ENCODE measurements at regions not wholly inside any gene's neighbourhood (a gene's known extent, or its start where the extent isn't known, plus 50 kb on each side); places are given as distances from the start of the nearest gene placed in this dataset.

- dilution Hi-C loops (cut with MboI; ENCODE audit: extremely low pct_ligation_motif_present, low sequenced_read_pairs), result no loop called here
- FAIRE-seq, result no peak
- no peaks in the 10 kb centered on the region for H3K9me1 ChIP-seq (ENCODE audit: control insufficient read depth, extremely low read depth, insufficient read depth, low read length)
- no peak overlapping the region for H3K4me2 ChIP-seq (ENCODE audit: control insufficient read depth, extremely low read depth, insufficient read depth, low read depth, low read length)
- H3K4me3 ChIP-seq (ENCODE audit: control insufficient read depth in 2 of 3, extremely low read depth in 1 of 3, insufficient read depth in 2 of 3, low read depth in 1 of 3, low read length in 3 of 3), result no peak overlapping the region
- no peak overlapping the region for H3K27ac ChIP-seq (ENCODE audit: control insufficient read depth, insufficient read depth, low read length)
- H4K20me1 ChIP-seq (ENCODE audit: control insufficient read depth, extremely low read depth, insufficient read depth, low read length), result no peaks in the 10 kb centered on the region
- no peaks in the 10 kb centered on the region for H3K4me1 ChIP-seq (ENCODE audit: control insufficient read depth, extremely low read depth, insufficient read depth, low read length)
- H3K27me3 ChIP-seq (ENCODE audit: control insufficient read depth, extremely low read depth, insufficient read depth, low read length), result peaks cover 2% of the 10 kb centered on the region
- no peak overlapping the region for H3K9ac ChIP-seq (ENCODE audit: control insufficient read depth, extremely low read depth, insufficient read depth, low read length)
- no peak overlapping the region for H2AFZ ChIP-seq (ENCODE audit: control insufficient read depth, low read length)
- no peak for DNase-seq (ENCODE audit: low read depth, low spot score)
- H3K36me3 ChIP-seq (ENCODE audit: control insufficient read depth in 2 of 2, extremely low read depth in 1 of 2, insufficient read depth in 2 of 2, low read length in 2 of 2), result no peaks in the 10 kb centered on the region
- H3K9me3 ChIP-seq (ENCODE audit: control insufficient read depth, low read depth, low read length), result peaks cover 12% of the 10 kb centered on the region
- TF ChIP-seq CTCF (optimal IDR thresholded peaks at IDR 0.05 in 1 of 3, IDR thresholded peaks at IDR 0.05 in 1 of 3, conservative IDR thresholded peaks at IDR 0.05 in 1 of 3; ENCODE audit: extremely low read depth in 1 of 3, insufficient read depth in 2 of 3, low read length in 3 of 3), result no peak
- TF ChIP-seq EZH2 (IDR thresholded peaks at IDR 0.05; ENCODE audit: low read length), result no peak
- no peaks in the 10 kb centered on the region for H3K79me2 ChIP-seq (ENCODE audit: control insufficient read depth, insufficient read depth, low read length)
Observed at GRCh38 chr13:110789871-110790270, 76.4 kb downstream of the ING1 start.

GRCh38 chr13:110790371-110790770 lies 76.9 kb downstream of the ING1 start:
- H2AFZ ChIP-seq (ENCODE audit: control insufficient read depth, low read length), result no peak overlapping the region
- H3K9me1 ChIP-seq (ENCODE audit: control insufficient read depth, extremely low read depth, insufficient read depth, low read length), result no peaks in the 10 kb centered on the region
- DNase-seq (ENCODE audit: low read depth, low spot score), result no peak
- no peak overlapping the region for H3K9ac ChIP-seq (ENCODE audit: control insufficient read depth, extremely low read depth, insufficient read depth, low read length)
- dilution Hi-C loops (cut with MboI; ENCODE audit: extremely low pct_ligation_motif_present, low sequenced_read_pairs), result no loop called here
- no peak overlapping the region for H3K27ac ChIP-seq (ENCODE audit: control insufficient read depth, insufficient read depth, low read length)
- no peak overlapping the region for H3K4me3 ChIP-seq (ENCODE audit: control insufficient read depth in 2 of 3, extremely low read depth in 1 of 3, insufficient read depth in 2 of 3, low read depth in 1 of 3, low read length in 3 of 3)
- no peaks in the 10 kb centered on the region for H3K36me3 ChIP-seq (ENCODE audit: control insufficient read depth in 2 of 2, extremely low read depth in 1 of 2, insufficient read depth in 2 of 2, low read length in 2 of 2)
- peaks cover 12% of the 10 kb centered on the region for H3K9me3 ChIP-seq (ENCODE audit: control insufficient read depth, low read depth, low read length)
- H4K20me1 ChIP-seq (ENCODE audit: control insufficient read depth, extremely low read depth, insufficient read depth, low read length), result no peaks in the 10 kb centered on the region
- H3K27me3 ChIP-seq (ENCODE audit: control insufficient read depth, extremely low read depth, insufficient read depth, low read length), result peaks cover 6% of the 10 kb centered on the region
- FAIRE-seq, result no peak
- H3K4me2 ChIP-seq (ENCODE audit: control insufficient read depth, extremely low read depth, insufficient read depth, low read depth, low read length), result no peak overlapping the region
- no peak for TF ChIP-seq EZH2 (IDR thresholded peaks at IDR 0.05; ENCODE audit: low read length)
- TF ChIP-seq CTCF (optimal IDR thresholded peaks at IDR 0.05 in 1 of 3, IDR thresholded peaks at IDR 0.05 in 1 of 3, conservative IDR thresholded peaks at IDR 0.05 in 1 of 3; ENCODE audit: extremely low read depth in 1 of 3, insufficient read depth in 2 of 3, low read length in 3 of 3), result no peak
- H3K4me1 ChIP-seq (ENCODE audit: control insufficient read depth, extremely low read depth, insufficient read depth, low read length), result no peaks in the 10 kb centered on the region
- no peaks in the 10 kb centered on the region for H3K79me2 ChIP-seq (ENCODE audit: control insufficient read depth, insufficient read depth, low read length)
